ENCODE measurements at regions not wholly inside any gene's neighbourhood (a gene's known extent, or its start where the extent isn't known, plus 50 kb on each side); places are given as distances from the start of the nearest gene placed in this dataset.

DNA sequence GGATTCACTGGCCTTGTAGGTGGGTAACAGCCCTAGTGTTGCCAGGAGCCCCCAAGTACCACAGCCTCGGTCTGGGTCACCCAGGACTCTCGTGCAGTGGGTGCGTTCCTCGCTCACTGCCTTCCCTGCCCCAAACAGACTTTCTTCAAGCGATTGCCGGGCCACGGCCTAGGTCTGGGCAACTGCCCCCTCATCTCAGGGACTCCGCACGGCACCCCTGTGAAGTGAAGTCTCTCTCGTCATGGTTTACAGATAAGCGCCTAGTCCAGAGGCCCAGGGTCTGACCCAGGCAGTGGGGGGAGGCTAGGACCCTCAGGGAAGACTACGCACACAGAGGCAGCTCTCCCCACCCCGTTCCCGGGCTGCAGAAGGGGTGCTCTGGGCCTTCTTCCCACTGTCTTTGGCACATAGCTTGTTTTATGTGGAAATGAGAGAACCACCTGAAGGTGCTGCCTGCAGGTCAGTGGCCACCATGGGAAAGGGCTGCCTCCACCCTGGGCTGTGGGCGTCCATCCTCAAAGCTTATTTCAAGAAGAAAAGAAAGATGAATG lies 220.8 kb downstream of the ERMARD start:
- no peak for TF ChIP-seq CTCF (IDR thresholded peaks at IDR 0.05)

DNA sequence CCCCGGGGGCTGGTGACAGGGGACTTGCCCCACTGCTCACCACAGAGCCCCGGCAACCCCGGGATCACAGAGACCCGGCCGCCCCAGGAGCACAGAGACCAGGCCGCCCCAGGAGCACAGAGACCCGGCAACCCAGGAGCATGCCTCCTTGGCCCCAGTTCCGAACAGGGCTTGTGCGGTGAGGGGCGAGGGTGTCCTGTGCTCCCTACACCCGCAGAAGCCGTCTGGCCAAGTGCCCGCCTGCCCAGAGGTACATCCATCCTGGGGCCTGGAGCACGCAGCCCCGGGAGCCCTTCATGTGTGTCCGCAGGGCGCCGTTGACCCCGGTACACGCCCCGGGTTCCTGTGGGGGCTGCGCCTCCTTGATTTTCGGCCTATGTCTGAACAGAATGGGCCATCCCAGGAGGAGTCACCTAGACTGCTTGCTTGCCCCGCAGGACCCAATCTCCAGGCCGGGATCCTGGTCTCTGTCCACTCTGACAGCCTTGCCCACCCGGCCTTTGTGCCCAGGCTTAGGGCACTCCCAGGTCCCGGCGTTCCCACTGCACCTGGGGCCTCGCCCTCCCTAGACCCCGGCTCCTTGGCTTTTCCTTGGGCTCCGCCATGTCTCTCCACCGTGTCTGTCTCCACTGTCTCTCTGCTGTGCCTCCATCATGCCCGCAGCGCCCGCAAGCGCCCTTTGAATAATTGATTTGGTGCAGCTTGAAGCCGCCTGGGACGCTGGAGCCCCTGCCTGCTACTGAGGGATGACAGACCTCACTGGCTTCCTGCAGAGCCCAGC lies 219.8 kb downstream of the ERMARD start:
- H3K27me3 ChIP-seq (ENCODE audit: control insufficient read depth, insufficient read depth, low read length): no peaks in the 10 kb centered on the region
- no peak overlapping the region for H3K4me3 ChIP-seq (ENCODE audit: low read depth, low read length)
- H3K36me3 ChIP-seq (ENCODE audit: control insufficient read depth, insufficient read depth, low read length): no peaks in the 10 kb centered on the region
- no peak overlapping the region for H2AFZ ChIP-seq
- H3K9ac ChIP-seq: no peak overlapping the region
- H3K4me2 ChIP-seq (ENCODE audit: low read length): no peak overlapping the region
- no peaks in the 10 kb centered on the region for H3K79me2 ChIP-seq
- no peaks in the 10 kb centered on the region for H3K4me1 ChIP-seq
- TF ChIP-seq CTCF (IDR thresholded peaks at IDR 0.05): no peak
- no peaks in the 10 kb centered on the region for H3K9me3 ChIP-seq (ENCODE audit: control insufficient read depth, low read length)
- no peak overlapping the region for H3K27ac ChIP-seq

More for the DNA sequence above, 220.8 kb downstream of the ERMARD start:
- Histone ChIP-seq H3K79me2 (no peaks in the 10 kb centered on the region), H3K27me3 (ENCODE audit: control insufficient read depth, insufficient read depth, low read length) (no peaks in the 10 kb centered on the region), H3K4me3 (ENCODE audit: low read depth, low read length) (no peak overlapping the region), H2AFZ (no peak overlapping the region), H3K9me3 (ENCODE audit: control insufficient read depth, low read length) (no peaks in the 10 kb centered on the region), H3K4me2 (ENCODE audit: low read length) (no peak overlapping the region), H3K27ac (no peak overlapping the region), H3K9ac (no peak overlapping the region), H3K36me3 (ENCODE audit: control insufficient read depth, insufficient read depth, low read length) (no peaks in the 10 kb centered on the region), H3K4me1 (no peaks in the 10 kb centered on the region)

DNA sequence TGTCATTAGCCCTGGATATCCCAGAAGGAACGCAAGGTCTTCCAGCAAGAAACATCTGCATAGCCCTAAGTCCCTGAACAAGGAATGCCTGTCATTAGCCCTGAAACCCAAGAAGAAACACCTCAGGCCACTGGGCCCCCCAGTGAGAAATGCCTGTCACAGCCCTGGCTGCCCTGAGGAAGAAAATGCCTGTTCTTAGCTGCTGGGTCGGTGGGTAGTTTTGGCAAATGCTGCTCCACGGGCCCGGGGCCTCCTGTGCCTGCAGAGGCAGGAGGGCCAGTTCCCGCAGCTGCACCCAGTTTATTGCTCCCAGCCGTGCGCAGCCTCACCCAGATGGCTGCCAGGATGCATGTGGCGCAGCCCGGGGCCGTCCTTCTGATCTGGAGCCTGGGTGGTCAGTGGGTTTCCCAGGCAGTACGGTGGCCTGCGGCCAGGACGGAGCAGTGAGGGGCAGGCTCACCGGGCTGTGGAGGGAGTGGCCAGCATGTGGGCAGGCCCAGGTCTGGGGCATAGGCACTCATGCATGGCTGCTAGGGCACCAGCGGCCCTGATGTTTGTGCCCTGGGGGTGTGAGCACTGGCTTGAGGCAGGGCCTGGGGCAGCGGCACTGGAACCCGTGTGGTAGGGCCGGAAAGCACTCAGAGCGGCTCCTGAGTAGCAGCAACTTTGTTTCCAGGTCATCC lies 219.0 kb downstream of the ERMARD start:
- TF ChIP-seq CTCF (IDR thresholded peaks at IDR 0.05): no peak
- H3K4me2 ChIP-seq (ENCODE audit: low read length): no peak overlapping the region
- H3K36me3 ChIP-seq (ENCODE audit: control insufficient read depth, insufficient read depth, low read length): no peaks in the 10 kb centered on the region
- H2AFZ ChIP-seq: no peak overlapping the region
- H3K79me2 ChIP-seq: no peaks in the 10 kb centered on the region
- H3K27ac ChIP-seq: no peak overlapping the region
- H3K4me1 ChIP-seq: no peaks in the 10 kb centered on the region
- no peak overlapping the region for H3K4me3 ChIP-seq (ENCODE audit: low read depth, low read length)
- no peaks in the 10 kb centered on the region for H3K27me3 ChIP-seq (ENCODE audit: control insufficient read depth, insufficient read depth, low read length)
- no peaks in the 10 kb centered on the region for H3K9me3 ChIP-seq (ENCODE audit: control insufficient read depth, low read length)
- H3K9ac ChIP-seq: no peak overlapping the region

DNA sequence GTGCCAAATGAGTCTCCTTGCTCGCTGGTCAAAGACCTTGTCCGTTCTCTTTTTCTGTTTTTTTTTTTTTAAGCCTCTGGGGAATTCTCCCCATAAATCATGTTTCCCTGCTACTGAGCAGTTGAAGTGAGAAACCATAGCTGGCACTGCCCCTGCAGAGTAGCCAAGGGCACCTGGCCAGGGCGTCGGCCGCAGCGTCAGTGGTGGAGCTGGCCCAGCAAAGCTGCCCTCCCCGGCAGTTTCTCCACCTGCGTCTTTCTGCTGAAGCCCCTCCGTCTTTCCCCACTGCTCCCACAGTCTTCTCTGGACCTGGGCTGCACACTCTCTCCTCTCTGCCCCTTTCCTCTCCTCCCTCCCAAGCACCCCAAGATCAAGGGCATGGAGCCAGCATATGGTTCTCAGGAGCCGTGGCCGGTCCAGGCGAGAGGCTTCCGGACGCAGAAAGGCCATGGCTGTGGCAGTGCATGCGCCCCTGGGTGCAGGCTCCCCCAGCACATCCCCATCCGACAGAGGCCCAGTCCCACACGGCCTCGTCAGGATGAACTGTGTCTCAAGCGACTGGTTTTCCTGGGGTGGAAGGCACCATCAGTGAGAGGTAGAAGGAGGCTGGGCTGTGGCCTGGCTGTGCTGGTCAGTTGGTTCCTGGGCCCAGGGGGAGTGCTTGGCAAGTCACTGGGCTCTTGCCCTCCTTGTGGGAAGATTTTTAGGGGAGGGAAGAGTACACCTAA lies 218.1 kb downstream of the ERMARD start:
- no peaks in the 10 kb centered on the region for H3K27me3 ChIP-seq (ENCODE audit: control insufficient read depth, insufficient read depth, low read length)
- no peaks in the 10 kb centered on the region for H3K9me3 ChIP-seq (ENCODE audit: control insufficient read depth, low read length)
- H3K4me3 ChIP-seq (ENCODE audit: low read depth, low read length): no peak overlapping the region
- H3K27ac ChIP-seq: no peak overlapping the region
- no peaks in the 10 kb centered on the region for H3K79me2 ChIP-seq
- TF ChIP-seq CTCF (IDR thresholded peaks at IDR 0.05): no peak
- no peak overlapping the region for H2AFZ ChIP-seq
- H3K4me1 ChIP-seq: no peaks in the 10 kb centered on the region
- H3K36me3 ChIP-seq (ENCODE audit: control insufficient read depth, insufficient read depth, low read length): no peaks in the 10 kb centered on the region
- no peak overlapping the region for H3K4me2 ChIP-seq (ENCODE audit: low read length)
- no peak overlapping the region for H3K9ac ChIP-seq
